ENCODE measurements at regions not wholly inside any gene's neighbourhood (a gene's known extent, or its start where the extent isn't known, plus 50 kb on each side); places are given as distances from the start of the nearest gene placed in this dataset.

GRCh38 chr3:5429517-5429890 lies 242.0 kb downstream of the EDEM1 start:
- DNase-seq: no peak

GRCh38 chr3:5430701-5431100 lies 243.2 kb downstream of the EDEM1 start:
- DNase-seq: no peak

- no peak for DNase-seq
Measured at GRCh38 chr3:5431146-5431545, 243.6 kb downstream of the EDEM1 start.

GRCh38 chr3:5431811-5432378 lies 244.4 kb downstream of the EDEM1 start:
- no peak for DNase-seq

- DNase-seq: no peak
Measured at GRCh38 chr3:5437296-5437782, 249.8 kb downstream of the EDEM1 start.

- DNase-seq: no peak
Measured at GRCh38 chr3:5437783-5438323, 250.3 kb downstream of the EDEM1 start.

- no peak for DNase-seq
Measured at GRCh38 chr3:5441401-5441800, 253.9 kb downstream of the EDEM1 start.

- DNase-seq: no peak
Measured at GRCh38 chr3:5442106-5442785, 254.7 kb downstream of the EDEM1 start.

GRCh38 chr3:5442786-5443138 lies 255.3 kb downstream of the EDEM1 start:
- no peak for DNase-seq

GRCh38 chr3:5444253-5444652 lies 256.7 kb downstream of the EDEM1 start:
- no peak for DNase-seq

- DNase-seq: no peak
Measured at GRCh38 chr3:5445676-5446201, 258.2 kb downstream of the EDEM1 start.

- DNase-seq: no peak
Measured at GRCh38 chr3:5448246-5448645, 260.7 kb downstream of the EDEM1 start.

GRCh38 chr3:5448816-5449215 lies 261.3 kb downstream of the EDEM1 start:
- no peak for DNase-seq

GRCh38 chr3:5456199-5456598 lies 268.7 kb downstream of the EDEM1 start:
- no peak for DNase-seq

GRCh38 chr3:5458526-5458925 lies 271.0 kb downstream of the EDEM1 start:
- no peak for DNase-seq

GRCh38 chr3:5462086-5462485 lies 274.6 kb downstream of the EDEM1 start:
- DNase-seq: no peak

GRCh38 chr3:5463991-5464390 lies 276.5 kb downstream of the EDEM1 start:
- no peak for DNase-seq

GRCh38 chr3:5464649-5465048 lies 277.1 kb downstream of the EDEM1 start:
- no peak for DNase-seq

- DNase-seq: no peak
Measured at GRCh38 chr3:5465183-5465582, 277.7 kb downstream of the EDEM1 start.

GRCh38 chr3:5466065-5466464 lies 278.6 kb downstream of the EDEM1 start:
- DNase-seq: no peak

GRCh38 chr3:5466717-5467116 lies 279.2 kb downstream of the EDEM1 start:
- no peak for DNase-seq

GRCh38 chr3:5473471-5473870 lies 286.0 kb downstream of the EDEM1 start:
- DNase-seq: no peak

GRCh38 chr3:5476403-5476802 lies 288.9 kb downstream of the EDEM1 start:
- DNase-seq: no peak

GRCh38 chr3:5479229-5479799 lies 291.8 kb downstream of the EDEM1 start:
- no peak for DNase-seq

All from EL (cell line).